HG03097 (cell line): ENCODE measurements at regions not wholly inside any gene's neighbourhood (a gene's known extent, or its start where the extent isn't known, plus 50 kb on each side); places are given as distances from the start of the nearest gene placed in this dataset.

Experiments used
- ATAC-seq: cut with Tn5 transposase; IDR thresholded peaks from one replicate; pipeline ENCODE4 v1.9.1; 2021; ENCODE audit not compliant: unreplicated experiment, low FRiP score

DNA sequence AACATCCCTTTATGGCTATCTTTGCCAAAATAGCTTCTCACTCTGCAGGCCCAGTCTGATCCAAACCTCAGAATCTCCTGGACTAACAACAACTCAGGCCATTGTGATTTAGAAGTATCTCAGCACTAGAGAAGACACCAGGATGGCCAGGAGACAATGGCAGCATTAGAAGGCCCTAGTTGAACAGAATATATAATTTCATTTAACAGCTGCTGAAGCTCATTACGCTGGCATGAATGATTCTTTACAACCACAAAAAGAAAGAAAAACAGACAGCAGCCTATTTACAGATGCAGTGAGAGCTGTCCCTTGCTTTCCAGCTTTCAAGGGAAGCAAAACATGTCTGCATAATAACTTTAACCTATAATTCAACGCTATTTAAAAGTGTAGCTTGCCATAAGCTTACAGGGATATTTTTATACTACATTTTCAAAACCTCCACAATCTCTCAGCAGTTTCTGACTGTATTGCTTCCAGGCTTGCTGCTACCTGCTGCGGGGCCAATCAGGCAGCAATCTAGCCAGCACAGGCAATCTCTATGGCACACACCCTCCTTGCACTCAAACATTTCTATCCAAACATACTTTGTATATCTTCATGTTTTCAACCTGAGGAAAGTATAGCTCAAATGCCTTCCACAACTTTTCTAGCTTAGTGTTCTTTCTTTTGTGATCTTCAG, 107.3 kb downstream of the OGFRL1 start:
- ATAC-seq: no peak

DNA sequence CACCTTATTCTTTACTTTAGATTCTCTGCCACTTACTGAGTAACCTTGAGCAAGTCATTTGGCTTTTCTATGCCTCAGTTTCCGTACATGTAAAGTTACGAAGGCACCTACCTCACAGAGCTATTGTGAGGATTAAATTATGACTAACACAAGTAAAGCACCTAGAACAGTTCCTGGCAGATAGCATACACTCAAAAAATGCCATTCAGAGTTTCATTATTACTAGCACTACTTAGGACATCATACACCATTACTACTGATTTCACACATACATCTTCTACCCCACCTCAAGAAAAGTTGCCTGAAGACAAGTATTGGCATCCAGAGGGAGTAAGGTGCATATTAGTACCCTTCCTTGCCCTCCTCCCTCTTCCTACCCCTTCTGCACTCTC, 107.8 kb downstream of the OGFRL1 start:
- peak; percentile 93 for ATAC-seq

DNA sequence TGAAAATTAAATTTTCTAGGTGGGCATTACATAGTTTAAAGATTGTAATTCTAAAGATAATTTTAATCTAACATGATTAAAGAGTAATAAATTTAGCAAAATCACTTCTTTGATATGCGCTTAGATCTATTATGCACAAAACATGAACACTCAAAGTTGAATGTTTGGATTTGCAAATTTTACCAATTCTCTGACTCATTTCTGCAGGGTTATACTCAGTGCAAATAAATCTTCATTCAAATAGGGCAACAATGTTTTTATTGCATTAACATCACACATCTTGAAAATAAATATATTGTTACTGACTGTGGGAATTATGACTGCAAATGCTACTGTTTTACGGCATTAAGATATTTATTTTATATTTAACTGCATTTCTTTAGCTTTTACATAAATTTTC, 110.7 kb downstream of the OGFRL1 start:
- ATAC-seq: no peak

- ATAC-seq: no peak
These were observed 112.2 kb downstream of the OGFRL1 start for GRCh38 chr6:71400852-71401251.

DNA sequence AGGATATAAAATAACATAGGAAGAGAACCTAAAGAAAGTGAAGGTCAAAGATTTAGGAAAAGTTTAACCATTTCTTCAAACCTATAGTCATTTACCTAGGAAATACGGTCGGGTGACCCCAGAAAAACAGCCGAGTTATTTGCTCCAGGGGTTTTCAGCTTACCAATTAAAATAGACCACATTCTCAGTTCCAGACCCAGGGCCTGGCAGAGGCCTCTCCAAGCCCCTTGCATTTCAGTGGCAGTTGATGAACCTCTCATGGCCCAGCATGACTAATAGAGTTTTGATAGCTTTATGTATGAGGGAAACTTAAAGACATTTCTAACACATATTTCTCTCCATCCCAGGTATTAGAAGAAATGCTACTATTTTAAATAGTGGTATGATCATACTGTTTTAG, 113.5 kb downstream of the OGFRL1 start:
- peak; percentile 84 for ATAC-seq

DNA sequence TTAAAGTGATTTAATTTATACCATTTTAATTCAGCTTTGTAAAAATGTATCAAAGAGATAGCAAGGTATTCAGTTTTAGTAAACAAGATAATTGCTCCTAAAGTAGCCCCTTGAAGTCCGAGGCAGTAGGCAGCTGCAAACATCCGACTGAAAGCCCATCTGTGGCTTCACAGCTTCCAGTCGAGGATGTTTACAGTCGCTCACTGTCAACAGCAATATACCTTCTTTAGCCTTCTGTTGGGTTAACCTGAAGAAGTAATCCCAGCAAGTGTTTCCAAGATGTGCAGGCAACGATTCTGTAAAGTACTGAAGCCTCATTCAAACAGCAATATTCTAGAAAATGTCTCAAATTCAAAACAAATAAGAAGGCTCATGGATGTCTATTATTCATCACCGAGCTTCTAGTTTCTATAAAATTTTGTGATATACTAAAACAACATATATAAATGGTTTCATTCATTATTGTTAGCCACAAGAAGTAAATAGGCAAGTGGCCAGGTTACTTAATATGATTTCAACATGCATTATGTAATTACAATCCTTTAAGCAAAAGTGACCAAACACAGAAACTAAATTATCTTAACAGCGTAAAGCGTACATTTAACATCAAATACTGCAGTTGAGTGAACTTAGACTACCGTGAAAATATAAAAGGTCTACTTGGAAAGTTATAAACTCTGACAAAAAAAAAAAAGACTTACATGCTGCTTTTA, 115.0 kb downstream of the OGFRL1 start:
- no peak for ATAC-seq

DNA sequence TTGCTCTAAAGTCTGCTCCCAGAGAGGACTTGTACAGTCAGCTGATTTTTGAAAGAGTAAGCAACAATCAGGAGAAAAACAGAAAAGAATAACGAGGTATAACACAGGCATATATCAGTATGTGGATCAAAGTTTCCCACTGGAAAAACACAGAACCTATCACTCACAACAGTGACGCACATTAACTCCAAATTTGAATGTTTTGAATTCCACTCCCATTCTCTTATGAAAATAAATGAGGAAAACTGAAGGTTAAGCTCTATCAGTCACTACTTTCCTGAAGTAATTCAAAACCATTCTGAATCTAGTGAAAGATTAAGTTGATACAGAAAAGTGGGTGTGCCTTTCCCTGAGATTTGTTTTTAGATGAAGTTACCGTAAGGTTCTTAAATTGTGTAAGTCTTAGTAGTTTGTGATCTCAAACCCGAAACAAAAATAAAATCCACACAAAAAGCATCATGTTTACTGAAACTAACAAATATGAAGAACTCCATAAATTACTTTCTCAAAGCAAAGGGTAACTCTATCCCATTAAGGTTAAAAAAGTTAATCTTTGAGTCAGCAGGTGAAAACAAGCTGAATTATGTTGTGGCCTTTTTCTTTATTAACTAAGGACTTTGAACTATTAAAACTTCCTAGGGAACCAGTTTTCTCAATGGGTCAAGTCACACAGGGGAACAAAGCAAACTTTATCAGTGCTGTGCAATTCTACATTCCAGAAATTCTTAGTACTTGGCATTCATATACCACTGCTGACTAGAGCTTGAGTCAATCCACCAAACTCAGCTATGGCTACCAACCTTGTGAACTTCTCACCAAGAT, 115.7 kb downstream of the OGFRL1 start:
- no peak for ATAC-seq

DNA sequence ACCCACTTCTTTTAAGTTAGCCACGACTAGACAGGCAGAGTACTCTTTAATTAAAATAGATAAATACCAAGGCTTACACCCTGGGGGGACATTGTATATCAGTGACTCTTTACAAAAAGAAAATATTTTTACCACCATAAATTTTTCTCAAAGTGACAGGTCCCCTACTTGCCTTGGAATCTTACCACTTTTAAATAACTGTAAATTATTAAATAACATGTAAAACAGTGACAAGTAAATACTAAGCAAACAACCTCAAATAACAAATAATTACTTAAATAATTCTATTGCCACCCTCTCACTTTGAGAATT, 116.3 kb downstream of the OGFRL1 start:
- ATAC-seq: no peak

DNA sequence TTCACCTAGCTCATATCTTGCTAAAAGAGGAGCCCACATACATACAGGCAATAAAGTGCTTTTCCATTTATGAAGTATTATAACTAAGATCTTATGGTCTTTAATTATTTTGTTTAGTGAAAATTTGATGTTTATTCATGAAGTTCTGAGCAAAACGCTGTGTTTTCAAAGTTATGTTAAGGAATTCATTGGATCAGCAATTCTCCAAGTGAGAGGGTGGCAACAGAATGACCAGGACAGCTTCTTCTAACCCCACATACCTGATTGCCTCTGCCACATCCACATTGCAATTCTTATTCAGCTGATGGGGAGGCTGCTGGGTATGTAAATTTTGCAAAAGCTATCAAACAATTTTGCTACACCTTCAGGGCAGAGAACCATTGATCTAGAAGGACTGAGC, 116.8 kb downstream of the OGFRL1 start:
- ATAC-seq: no peak

- no peak for ATAC-seq
These were observed 118.6 kb downstream of the OGFRL1 start for GRCh38 chr6:71406865-71407860.

DNA sequence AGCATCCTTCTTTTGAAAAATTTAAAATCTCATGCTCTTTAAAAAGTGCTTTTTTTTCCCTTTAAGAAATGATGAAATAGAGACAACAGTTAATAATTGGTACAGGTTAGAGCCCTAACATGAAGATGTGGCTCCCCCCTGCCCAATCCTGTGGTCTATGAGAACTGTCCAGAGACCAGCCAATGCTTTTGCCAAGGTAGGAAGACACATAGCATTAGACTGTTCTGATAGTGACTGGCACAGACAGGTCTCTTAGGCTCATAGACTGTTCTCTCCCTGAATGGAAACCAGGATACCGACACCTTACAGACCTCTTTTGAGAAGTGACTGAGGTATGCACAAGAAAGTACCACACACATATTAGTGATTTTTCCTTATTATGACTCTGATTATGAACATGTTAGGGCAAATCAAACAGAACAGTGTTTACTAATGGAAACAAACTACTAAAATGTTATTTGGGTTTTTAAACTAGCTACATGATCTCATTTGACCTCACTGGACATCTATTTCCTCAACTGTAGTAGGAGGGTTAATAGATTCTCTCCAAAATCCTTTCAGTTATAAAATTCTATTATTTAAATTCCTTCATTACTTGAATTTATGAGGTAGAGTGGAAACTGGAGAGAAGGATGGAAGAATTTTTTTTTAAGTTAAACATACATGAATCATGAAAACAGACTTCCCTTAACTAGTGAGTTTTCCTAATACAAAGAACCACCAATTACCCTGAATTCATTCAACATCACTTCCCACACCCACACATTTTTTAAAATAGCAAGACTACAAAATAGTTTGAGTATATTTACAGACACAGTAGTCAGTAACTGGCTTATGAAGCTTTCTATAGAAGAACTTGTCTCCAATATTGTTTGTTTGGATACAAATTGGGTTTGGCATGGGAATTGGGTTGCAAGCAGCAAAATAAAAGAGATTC, 120.4 kb downstream of the OGFRL1 start:
- ATAC-seq: no peak

- peak; percentile 82 for ATAC-seq
These were observed 121.6 kb downstream of the OGFRL1 start for GRCh38 chr6:71410164-71410566.

DNA sequence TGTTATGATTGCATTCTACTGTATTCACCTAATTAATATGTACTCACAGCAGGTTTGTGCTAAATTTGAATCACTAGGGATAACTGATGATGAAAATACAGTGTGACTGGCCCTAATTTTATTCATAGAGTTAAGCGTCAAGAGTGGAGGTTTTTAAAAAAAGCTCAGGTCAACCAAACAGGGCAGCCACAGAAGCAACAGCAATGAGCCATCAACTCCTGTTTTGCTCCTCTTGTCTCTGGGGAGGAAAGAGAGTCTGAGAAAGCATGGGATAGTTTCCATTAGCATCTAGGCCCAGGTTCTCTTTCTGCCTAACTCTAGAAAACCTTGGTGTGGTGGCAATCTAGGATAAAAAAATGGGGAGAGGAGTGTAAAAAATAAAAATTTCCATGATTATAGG, 122.1 kb downstream of the OGFRL1 start:
- no peak for ATAC-seq

DNA sequence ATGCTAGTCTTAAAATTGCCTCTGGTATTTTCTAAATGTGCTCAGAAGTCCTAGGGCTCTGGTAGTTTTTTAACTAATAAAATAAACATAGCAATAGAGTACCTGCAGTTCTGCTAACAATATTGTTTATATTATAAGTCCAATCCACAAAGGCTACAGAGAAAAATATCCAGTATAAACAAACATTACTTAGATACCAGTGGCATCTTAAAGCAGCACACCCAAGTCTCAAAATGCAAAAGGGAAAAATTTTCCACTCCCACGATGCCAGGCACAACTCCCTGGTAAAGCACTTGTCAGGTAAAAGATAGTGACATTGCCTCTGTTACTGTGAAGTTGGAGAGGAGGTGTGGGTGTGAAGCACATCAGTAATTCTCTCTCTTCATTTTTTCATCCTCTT, 123.3 kb downstream of the OGFRL1 start:
- ATAC-seq: no peak

GRCh38 chr6:71412559-71413140, 124.0 kb downstream of the OGFRL1 start:
- no peak for ATAC-seq

DNA sequence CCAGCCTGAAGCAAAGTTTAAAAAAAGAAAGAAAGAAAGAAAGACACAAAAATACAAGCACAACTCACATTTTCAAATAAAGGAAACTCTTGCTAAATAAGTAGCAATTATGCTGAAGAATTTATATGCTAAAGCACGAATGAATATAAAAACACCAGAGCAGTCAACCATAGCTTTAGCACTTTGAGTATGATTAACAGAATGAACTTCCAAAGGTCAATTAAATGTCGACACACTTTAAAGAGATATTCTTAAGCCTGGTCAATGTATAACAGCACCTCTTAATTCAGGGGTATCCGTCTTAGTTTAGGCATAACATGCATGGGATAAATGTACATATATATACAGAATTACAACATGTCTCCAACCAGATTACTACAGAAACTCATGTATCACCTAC, 125.9 kb downstream of the OGFRL1 start:
- no peak for ATAC-seq

- no peak for ATAC-seq
These were observed 130.8 kb downstream of the OGFRL1 start for GRCh38 chr6:71419217-71420094.

DNA sequence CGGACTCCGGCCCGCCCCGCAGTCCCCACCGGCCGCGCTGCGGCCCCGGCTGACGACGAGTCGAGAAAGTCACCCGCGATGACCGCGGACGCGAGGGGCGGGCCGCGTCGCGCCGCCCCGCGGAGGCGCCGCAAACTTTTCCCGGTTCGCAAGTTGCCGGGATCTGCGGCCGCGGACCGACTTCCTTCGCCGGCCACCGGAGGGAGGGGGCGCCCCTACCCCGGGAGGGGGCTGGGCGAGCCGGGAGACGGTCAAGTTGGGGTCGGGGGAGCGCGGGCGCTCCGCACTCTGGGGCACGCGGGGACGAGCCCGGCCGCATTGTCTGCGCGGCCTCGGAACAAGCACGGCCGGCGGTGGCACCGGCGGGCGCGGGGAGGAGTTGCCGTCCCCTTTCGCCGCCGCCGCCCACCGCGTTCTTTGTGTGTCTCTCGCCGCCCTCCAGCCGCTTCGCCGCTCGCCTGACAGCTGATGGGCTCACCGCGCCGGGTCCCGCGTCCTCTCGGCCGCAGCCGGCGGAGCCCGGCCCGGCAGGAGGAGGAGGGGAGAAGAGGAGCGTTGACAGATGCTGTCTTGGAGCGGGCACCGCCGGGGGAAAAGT, 131.6 kb downstream of the OGFRL1 start:
- ATAC-seq: peak; percentile 34
